OCI-M1 (cell line): ENCODE measurements at regions not wholly inside any gene's neighbourhood (a gene's known extent, or its start where the extent isn't known, plus 50 kb on each side); places are given as distances from the start of the nearest gene placed in this dataset.
A peak's percentile ranks its signal among the peaks of the same experiment; 100 is the strongest.
"Not testable (repeated sequence)": the region's sequence is repeated elsewhere in the genome, so short reads cannot be mapped to it uniquely, and the experiment has no call there.

Experiments
- DNase-seq: peaks from one replicate; lab custom pipeline; 2025; lab: John Stamatoyannopoulos, UW

- DNase-seq = no peak
Observed at GRCh38 chr10:117748058-117748457, 205.5 kb downstream of the EMX2 start.

DNA sequence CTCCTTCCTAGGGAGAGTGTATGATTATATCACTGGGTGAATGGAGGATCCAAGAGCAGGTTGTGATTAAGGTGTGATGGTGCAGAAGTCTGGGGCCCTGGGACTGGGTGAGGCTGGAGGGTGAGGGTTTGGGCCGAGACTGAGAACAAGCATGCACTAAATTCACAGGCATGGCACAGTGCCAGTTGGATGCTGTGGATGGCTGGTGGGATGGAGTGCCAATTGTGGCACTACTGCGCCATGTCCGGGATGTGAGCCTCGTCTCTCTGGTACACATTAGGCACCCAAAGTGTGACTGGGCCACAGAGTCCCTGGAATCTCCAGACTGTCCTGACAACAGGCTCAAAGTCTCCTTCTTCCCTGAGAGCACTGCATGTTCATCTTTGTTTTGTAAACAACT lies 208.1 kb downstream of the EMX2 start:
- DNase-seq = no peak

- no peak for DNase-seq
Observed at GRCh38 chr10:117751259-117751658, 208.7 kb downstream of the EMX2 start.

DNA sequence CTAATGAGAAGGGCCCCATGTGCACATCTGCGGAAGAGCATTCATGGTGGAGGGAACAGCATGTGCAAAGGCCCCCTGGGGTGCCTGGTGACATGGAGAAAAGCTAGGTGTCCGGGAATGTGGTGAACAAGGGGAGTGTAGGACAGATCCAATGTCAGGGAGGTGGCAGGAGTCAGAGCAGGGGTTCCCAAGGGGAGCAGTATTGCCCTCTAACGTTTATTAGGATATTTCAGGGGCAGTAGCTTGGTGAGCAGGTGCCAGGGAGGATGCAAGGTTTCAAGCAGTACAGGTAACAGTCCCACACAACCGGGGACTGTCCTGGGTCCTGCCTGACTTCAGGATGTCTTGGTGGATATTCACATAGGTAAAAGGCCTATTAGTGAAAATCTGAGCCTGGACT lies 209.6 kb downstream of the EMX2 start:
- no peak for DNase-seq

- no peak for DNase-seq
Observed at GRCh38 chr10:117754770-117755658, 212.5 kb downstream of the EMX2 start.

DNA sequence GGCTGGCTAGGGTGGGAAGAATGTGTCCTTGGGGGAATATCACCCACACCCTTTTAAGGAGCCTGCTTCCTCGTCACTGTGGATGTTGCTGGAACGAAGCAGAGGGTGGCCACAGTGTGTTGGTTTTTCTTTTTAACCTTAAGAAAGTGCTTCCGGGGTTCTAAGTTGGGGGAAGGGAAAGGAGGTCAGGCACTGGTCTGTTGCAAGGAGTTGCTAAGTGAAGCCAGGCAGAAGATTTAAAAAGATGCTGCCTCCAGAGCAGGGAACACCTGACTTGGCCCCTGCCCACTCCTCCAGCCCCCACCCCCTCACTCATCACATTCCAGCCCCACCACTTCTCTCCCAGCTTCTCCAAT lies 213.1 kb downstream of the EMX2 start:
- DNase-seq = no peak

GRCh38 chr10:117757086-117757720 lies 214.7 kb downstream of the EMX2 start:
- no peak for DNase-seq

- DNase-seq = no peak
Observed at GRCh38 chr10:117759266-117759665, 216.7 kb downstream of the EMX2 start.

DNA sequence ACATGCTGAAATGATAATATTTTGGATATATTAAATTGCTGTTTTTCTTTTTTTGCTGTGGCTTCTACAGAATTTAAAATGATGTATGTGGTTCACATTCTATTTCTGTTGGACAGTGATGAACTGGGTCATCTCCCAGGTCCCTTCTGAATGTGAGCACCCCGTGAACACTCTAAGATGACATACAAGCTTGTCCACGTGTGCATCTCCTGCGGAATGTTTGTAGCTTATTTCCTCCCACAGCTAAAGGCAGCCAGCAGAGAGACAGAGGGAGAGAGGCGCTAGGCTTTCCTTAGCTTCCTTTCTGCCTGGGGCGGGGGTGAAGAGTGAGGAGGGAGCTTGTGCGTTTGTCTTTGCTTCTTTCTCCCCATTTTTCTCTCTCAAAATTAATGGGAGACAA lies 219.1 kb downstream of the EMX2 start:
- DNase-seq = no peak

GRCh38 chr10:117762126-117762818 lies 219.7 kb downstream of the EMX2 start:
- no peak for DNase-seq

- peak; percentile 71 for DNase-seq
Observed at GRCh38 chr10:117762819-117763172, 220.2 kb downstream of the EMX2 start.

GRCh38 chr10:117763528-117763927 lies 221.0 kb downstream of the EMX2 start:
- no peak for DNase-seq

- no peak for DNase-seq
Observed at GRCh38 chr10:117768333-117769042, 225.9 kb downstream of the EMX2 start.

DNA sequence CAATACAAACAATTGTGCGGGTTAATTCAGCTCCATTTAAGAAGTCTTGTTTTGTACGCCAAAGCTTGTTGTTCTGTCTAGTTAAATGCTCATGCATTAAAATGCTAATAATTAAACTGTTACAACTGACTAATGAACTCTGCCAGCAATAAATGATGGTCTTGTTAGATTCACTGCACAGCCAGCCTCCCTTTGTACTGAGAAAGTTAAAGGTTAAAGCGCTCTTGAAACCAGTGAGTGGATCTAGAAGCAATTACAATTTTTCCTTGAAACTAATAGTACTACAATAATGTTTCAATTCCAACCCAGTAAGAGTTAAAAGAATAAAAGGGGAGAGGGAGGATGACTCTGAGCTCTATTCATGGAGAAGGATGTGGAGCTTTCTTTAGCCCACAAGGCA lies 233.0 kb downstream of the EMX2 start:
- DNase-seq = no peak

DNA sequence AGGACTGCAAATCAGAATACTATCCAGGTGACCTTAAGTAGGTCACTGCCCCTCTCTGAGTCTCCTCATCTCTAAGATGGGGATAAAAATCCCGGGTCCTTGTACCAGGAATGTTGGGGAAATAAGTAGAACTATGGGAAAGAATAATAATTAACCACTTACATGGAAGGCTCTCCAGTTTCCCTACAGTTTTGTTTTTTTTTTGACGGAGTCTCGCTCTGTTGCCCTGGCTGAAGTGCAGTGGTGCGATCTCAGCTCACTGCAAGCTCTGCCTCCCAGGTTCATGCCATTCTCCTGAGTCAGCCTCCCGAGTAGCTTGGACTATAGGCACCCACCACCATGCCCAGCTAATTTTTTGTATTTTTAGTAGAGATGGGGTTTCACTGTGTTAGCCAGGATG lies 234.7 kb downstream of the EMX2 start:
- DNase-seq = not testable (repeated sequence)

DNA sequence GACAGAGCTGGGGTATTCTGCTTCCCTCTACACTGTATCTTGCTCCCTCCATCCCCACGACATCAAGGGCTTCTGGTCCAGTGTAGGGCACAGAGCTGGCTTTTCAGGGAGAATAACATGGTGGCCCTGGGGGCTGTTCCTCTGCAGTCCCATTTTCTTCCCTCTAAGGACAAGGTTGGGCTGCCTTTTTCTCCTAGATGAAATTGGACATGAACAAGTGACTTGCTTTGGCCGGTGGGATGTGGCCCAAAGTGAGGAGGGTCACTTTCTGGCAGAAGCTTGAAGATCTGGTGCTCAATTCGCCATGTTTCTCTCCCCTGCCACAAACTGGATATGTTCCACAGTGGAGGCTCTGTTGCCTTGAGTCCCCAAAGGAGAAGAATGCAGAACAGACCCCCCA lies 235.7 kb downstream of the EMX2 start:
- no peak for DNase-seq

GRCh38 chr10:117780411-117780810 lies 237.9 kb downstream of the EMX2 start:
- DNase-seq = no peak

- DNase-seq = no peak
Observed at GRCh38 chr10:117781216-117781831, 238.8 kb downstream of the EMX2 start.

GRCh38 chr10:117782276-117782675 lies 239.7 kb downstream of the EMX2 start:
- no peak for DNase-seq

DNA sequence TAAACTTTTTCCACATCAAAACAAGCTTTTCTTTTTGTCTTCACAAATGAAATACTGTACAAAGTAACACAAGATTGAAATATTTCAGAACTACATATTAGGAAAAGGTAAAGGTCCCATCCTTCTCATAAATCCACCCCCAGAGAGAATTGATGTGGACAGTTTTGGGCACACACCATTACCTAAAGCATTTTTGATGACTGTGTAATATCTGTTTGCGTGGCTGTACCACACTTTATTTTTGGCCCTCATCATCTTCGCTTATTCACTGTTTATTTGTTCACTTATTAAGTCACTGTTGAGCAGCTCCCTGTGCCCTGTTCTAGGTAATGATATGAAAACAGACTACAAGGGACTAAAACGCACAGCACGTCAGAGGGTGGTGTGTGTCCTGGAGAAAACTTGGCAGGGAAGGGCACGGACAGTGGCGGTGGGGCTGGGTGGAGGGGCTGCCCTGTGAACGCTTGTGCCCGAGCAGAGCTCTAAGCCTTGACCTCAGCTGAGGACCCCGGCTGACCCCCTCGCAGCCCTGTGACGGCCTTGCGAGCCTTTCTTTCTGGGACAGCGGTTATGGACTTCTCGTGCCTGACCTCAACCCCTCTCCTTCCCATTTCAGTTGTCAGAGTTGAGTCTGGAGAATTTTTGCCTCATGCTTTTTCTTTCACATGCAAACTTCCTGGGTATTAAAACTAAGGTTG lies 241.3 kb downstream of the EMX2 start:
- no peak for DNase-seq

DNA sequence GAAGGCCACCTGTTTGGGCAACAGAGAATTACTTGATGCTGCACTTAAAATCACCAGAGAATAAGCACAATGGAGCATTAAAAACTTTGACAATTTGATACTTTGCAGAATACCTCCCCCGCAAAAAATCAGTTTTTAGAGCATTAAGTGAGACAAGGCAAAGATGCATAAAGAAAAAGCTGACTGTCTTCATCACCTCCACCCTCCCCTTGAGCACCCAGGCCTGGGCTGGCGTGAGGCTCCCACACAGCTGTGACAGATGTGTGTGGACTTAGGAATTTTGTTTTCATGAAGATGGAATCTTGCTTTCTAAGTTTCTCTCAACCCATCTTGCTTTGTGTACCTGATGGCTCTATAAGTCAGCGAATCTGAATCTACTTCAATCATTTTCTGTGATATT lies 242.2 kb downstream of the EMX2 start:
- DNase-seq = no peak
